MM.1S (cell line): ENCODE measurements at regions not wholly inside any gene's neighbourhood (a gene's known extent, or its start where the extent isn't known, plus 50 kb on each side); places are given as distances from the start of the nearest gene placed in this dataset.

Source experiments
- DNase-seq: peaks from one replicate; pipeline ENCODE4 v3.0.0-alpha.2; 2015
- H2AFZ ChIP-seq: fragments of 300-600 bp; sonication (generic); 2 replicates; pipeline ENCODE4 v1.6.0; 2016; ENCODE audit warnings: antibody characterized with exemption, low read length
- H3F3A ChIP-seq: fragments of 300-600 bp; sonication (generic); 2 replicates; pipeline ENCODE4 v1.6.1; 2016; ENCODE audit warnings: mild to moderate bottlenecking, antibody characterized with exemption, low read length, moderate library complexity, mixed read lengths; ENCODE audit not compliant: insufficient read depth
- H3K27ac ChIP-seq: fragments of 300-600 bp; sonication (generic); 2 replicates; pipeline ENCODE4 v1.5.1; 2016; ENCODE audit warnings: mild to moderate bottlenecking, low read length
- H3K27me3 ChIP-seq: fragments of 300-600 bp; sonication (generic); replicated peaks from 2 replicates; pipeline ENCODE4 v1.6.0; 2016; ENCODE audit warnings: low read length; ENCODE audit not compliant: insufficient read depth
- H3K36me3 ChIP-seq: fragments of 300-600 bp; sonication (generic); replicated peaks from 2 replicates; pipeline ENCODE4 v1.6.1; 2016; ENCODE audit warnings: mild to moderate bottlenecking, low read length, mixed read lengths; ENCODE audit not compliant: insufficient read depth
- H3K4me1 ChIP-seq: fragments of 300-600 bp; sonication (generic); 2 replicates; pipeline ENCODE4 v1.6.1; 2016; ENCODE audit warnings: low read length, mixed read lengths
- H3K4me2 ChIP-seq: fragments of 300-600 bp; sonication (generic); 2 replicates; pipeline ENCODE4 v1.6.0; 2016; ENCODE audit warnings: low read depth, low read length
- H3K4me3 ChIP-seq: fragments of 300-600 bp; sonication (generic); 2 replicates; pipeline ENCODE4 v1.5.1; 2016; ENCODE audit warnings: low read length, mixed read lengths
- H3K79me2 ChIP-seq: fragments of 300-600 bp; sonication (generic); 2 replicates; pipeline ENCODE4 v1.6.1; 2016; ENCODE audit warnings: mixed run types, low read length, mixed read lengths
- H3K9ac ChIP-seq: fragments of 300-600 bp; sonication (generic); 2 replicates; pipeline ENCODE4 v1.6.1; 2016; ENCODE audit warnings: low read length, mixed read lengths
- H3K9me2 ChIP-seq: fragments of 300-600 bp; sonication (generic); replicated peaks from 2 replicates; pipeline ENCODE4 v1.6.1; 2016; ENCODE audit warnings: mild to moderate bottlenecking, low read length, mixed read lengths; ENCODE audit not compliant: insufficient read depth
- H3K9me3 ChIP-seq: fragments of 300-600 bp; sonication (generic); replicated peaks from 2 replicates; pipeline ENCODE4 v1.6.1; 2016; ENCODE audit warnings: mild to moderate bottlenecking, low read length, mixed read lengths; ENCODE audit not compliant: insufficient read depth
- H4K20me1 ChIP-seq: fragments of 300-600 bp; sonication (generic); 2 replicates; pipeline ENCODE4 v1.6.1; 2016; ENCODE audit warnings: mild to moderate bottlenecking, low read length, moderate library complexity, mixed read lengths; ENCODE audit not compliant: insufficient read depth
- CTCF ChIP-seq: fragments of 300-600 bp; sonication (generic); IDR thresholded peaks from 2 replicates; pipeline ENCODE4 v1.5.1; 2016; ENCODE audit warnings: antibody characterized with exemption, low read length, mixed read lengths
- EZH2 ChIP-seq: fragments of 300-600 bp; sonication (generic); optimal IDR thresholded peaks from 2 replicates; pipeline ENCODE3; 2017; ENCODE audit warnings: low read depth, mild to moderate bottlenecking, antibody characterized with exemption, low read length, mixed read lengths
- EZH2phosphoT487 ChIP-seq: fragments of 300-600 bp; sonication (generic); IDR thresholded peaks from 2 replicates; pipeline ENCODE4 v1.6.1; 2018; ENCODE audit warnings: antibody characterized with exemption, low read length

GRCh38 chr5:146956217-146956616 lies 77.7 kb upstream of the PPP2R2B start:
- H3K9me2 ChIP-seq: no peaks in the 10 kb centered on the region
- H3K36me3 ChIP-seq: no peaks in the 10 kb centered on the region
- no peak overlapping the region for H3K9ac ChIP-seq
- H3K4me2 ChIP-seq: no peak overlapping the region
- no peak overlapping the region for H3K27ac ChIP-seq
- DNase-seq: no peak
- H3K4me3 ChIP-seq: no peak overlapping the region
- H3K4me1 ChIP-seq: no peaks in the 10 kb centered on the region
- H2AFZ ChIP-seq: no peak overlapping the region
- H3K79me2 ChIP-seq: no peaks in the 10 kb centered on the region
- TF ChIP-seq CTCF (no peak), EZH2phosphoT487 (no peak), EZH2 (no peak)
- no peaks in the 10 kb centered on the region for H3K9me3 ChIP-seq
- no peaks in the 10 kb centered on the region for H3F3A ChIP-seq
- no peaks in the 10 kb centered on the region for H4K20me1 ChIP-seq
- no peaks in the 10 kb centered on the region for H3K27me3 ChIP-seq

- Histone ChIP-seq H3K27me3 (no peaks in the 10 kb centered on the region), H3K9ac (no peak overlapping the region), H3K9me3 (no peaks in the 10 kb centered on the region), H2AFZ (no peak overlapping the region), H3F3A (no peaks in the 10 kb centered on the region), H3K4me1 (no peaks in the 10 kb centered on the region), H3K36me3 (no peaks in the 10 kb centered on the region), H3K79me2 (no peaks in the 10 kb centered on the region), H3K27ac (no peak overlapping the region), H4K20me1 (no peaks in the 10 kb centered on the region), H3K4me3 (no peak overlapping the region), H3K9me2 (no peaks in the 10 kb centered on the region), H3K4me2 (no peak overlapping the region)
- DNase-seq: no peak
- TF ChIP-seq EZH2 (no peak), EZH2phosphoT487 (no peak), CTCF (no peak)
Measured at GRCh38 chr5:146959360-146959759, 80.8 kb upstream of the PPP2R2B start.

- Histone ChIP-seq H3F3A (no peaks in the 10 kb centered on the region), H3K27me3 (no peaks in the 10 kb centered on the region), H4K20me1 (no peaks in the 10 kb centered on the region), H3K4me3 (no peak overlapping the region), H3K4me1 (no peaks in the 10 kb centered on the region), H3K9me3 (no peaks in the 10 kb centered on the region), H3K79me2 (no peaks in the 10 kb centered on the region), H3K36me3 (no peaks in the 10 kb centered on the region), H3K4me2 (no peak overlapping the region), H3K27ac (no peak overlapping the region), H3K9me2 (no peaks in the 10 kb centered on the region), H3K9ac (no peak overlapping the region), H2AFZ (no peak overlapping the region)
- DNase-seq: no peak
- no peak for TF ChIP-seq EZH2phosphoT487
- TF ChIP-seq CTCF: no peak
- no peak for TF ChIP-seq EZH2
Measured at GRCh38 chr5:146962801-146963355, 84.3 kb upstream of the PPP2R2B start.
